Smooth muscle cell (in vitro differentiated cells): ENCODE measurements at regions not wholly inside any gene's neighbourhood (a gene's known extent, or its start where the extent isn't known, plus 50 kb on each side); places are given as distances from the start of the nearest gene placed in this dataset.

Source experiments
- DNase-seq: peaks from one replicate; lab custom pipeline; 2025; ENCODE audit not compliant: unreplicated experiment; lab: John Stamatoyannopoulos, UW
- H2AFZ ChIP-seq: fragments of 200-600 bp; sonication (generic); 2 replicates; pipeline ENCODE4 v1.6.0; 2016; ENCODE audit warnings: antibody characterized with exemption, low read depth, mild to moderate bottlenecking
- H3F3A ChIP-seq: fragments of 200-600 bp; sonication (generic); 2 replicates; pipeline ENCODE4 v1.6.0; 2017; ENCODE audit warnings: antibody characterized with exemption, low read depth
- H3K27ac ChIP-seq: fragments of 200-600 bp; sonication (generic); 2 replicates; pipeline ENCODE4 v1.5.1; 2016; ENCODE audit warnings: low read depth, mild to moderate bottlenecking
- H3K27me3 ChIP-seq: fragments of 200-600 bp; sonication (generic); 2 replicates; pipeline ENCODE4 v1.6.1; 2016; ENCODE audit warnings: low read depth, mild to moderate bottlenecking
- H3K36me3 ChIP-seq: fragments of 200-600 bp; sonication (generic); 2 replicates; pipeline ENCODE4 v1.5.1; 2016; ENCODE audit warnings: low read depth
- H3K4me1 ChIP-seq: fragments of 200-600 bp; sonication (generic); 2 replicates; pipeline ENCODE4 v1.5.1; 2016; ENCODE audit warnings: low read depth
- H3K4me2 ChIP-seq: fragments of 200-600 bp; sonication (generic); 2 replicates; pipeline ENCODE4 v1.6.0; 2016; ENCODE audit warnings: mild to moderate bottlenecking
- H3K4me3 ChIP-seq: fragments of 200-600 bp; sonication (generic); 2 replicates; pipeline ENCODE4 v1.5.1; 2016; ENCODE audit warnings: mild to moderate bottlenecking
- H3K79me2 ChIP-seq: fragments of 200-600 bp; sonication (generic); 2 replicates; pipeline ENCODE4 v1.6.0; 2016; ENCODE audit warnings: low read depth, mild to moderate bottlenecking
- H3K9ac ChIP-seq: fragments of 200-600 bp; sonication (generic); 2 replicates; pipeline ENCODE4 v1.6.0; 2016; ENCODE audit warnings: low read depth
- H3K9me3 ChIP-seq: fragments of 200-600 bp; sonication (generic); replicated peaks from 2 replicates; pipeline ENCODE4 v1.5.1; 2016; ENCODE audit warnings: low read depth
- H4K20me1 ChIP-seq: fragments of 200-600 bp; sonication (generic); 2 replicates; pipeline ENCODE4 v1.6.0; 2016; ENCODE audit warnings: low read depth
- WGBS: methylation state at CpG from one replicate; pipeline ENCODE4 v1.1.7; 2016; ENCODE audit warnings: low lambda C conversion rate; 5-methylcytosine and 5-hydroxymethylcytosine counted together
- TF ChIP-seq, protein P1 (sequence below): fragments of 200-600 bp; sonication (generic); IDR thresholded peaks from 2 replicates; pipeline ENCODE4 v1.5.1; 2017; ENCODE audit warnings: borderline replicate concordance, mild to moderate bottlenecking, antibody characterized with exemption; ENCODE audit not compliant: insufficient read depth, poor library complexity, severe bottlenecking

DNA sequence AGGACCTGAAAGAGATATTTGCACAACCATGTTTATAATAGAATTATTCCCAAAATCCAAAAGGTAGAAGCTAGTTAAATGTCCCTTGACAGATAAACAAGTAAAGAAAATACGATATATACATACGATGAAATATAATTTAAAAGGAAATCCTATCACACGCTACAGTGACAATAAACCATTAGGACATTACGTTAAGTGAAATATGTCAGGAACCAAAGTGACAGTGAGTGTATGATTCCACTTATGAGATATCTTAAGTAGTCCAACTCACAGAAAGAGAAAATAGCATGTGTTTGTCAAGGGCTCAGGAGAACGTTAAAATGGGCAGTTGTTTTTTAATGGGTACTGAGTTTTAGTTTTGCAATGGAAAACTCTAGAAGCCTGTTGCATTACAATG is 212.7 kb upstream of the PMFBP1 start:
- Histone ChIP-seq H3K4me1 (peaks cover 9% of the 10 kb centered on the region), H3K9ac (no peak overlapping the region), H3K9me3 (peaks cover 4% of the 10 kb centered on the region), H3K36me3 (peaks cover 7% of the 10 kb centered on the region), H3K27me3 (no peaks in the 10 kb centered on the region), H3F3A (no peaks in the 10 kb centered on the region), H3K4me2 (no peak overlapping the region), H2AFZ (no peak overlapping the region), H3K4me3 (no peak overlapping the region), H3K27ac (no peak overlapping the region), H3K79me2 (no peaks in the 10 kb centered on the region), H4K20me1 (no peaks in the 10 kb centered on the region)
- WGBS: 95% methylated on average over 5 of the region's 5 CpGs
- TF ChIP-seq, protein P1, sequence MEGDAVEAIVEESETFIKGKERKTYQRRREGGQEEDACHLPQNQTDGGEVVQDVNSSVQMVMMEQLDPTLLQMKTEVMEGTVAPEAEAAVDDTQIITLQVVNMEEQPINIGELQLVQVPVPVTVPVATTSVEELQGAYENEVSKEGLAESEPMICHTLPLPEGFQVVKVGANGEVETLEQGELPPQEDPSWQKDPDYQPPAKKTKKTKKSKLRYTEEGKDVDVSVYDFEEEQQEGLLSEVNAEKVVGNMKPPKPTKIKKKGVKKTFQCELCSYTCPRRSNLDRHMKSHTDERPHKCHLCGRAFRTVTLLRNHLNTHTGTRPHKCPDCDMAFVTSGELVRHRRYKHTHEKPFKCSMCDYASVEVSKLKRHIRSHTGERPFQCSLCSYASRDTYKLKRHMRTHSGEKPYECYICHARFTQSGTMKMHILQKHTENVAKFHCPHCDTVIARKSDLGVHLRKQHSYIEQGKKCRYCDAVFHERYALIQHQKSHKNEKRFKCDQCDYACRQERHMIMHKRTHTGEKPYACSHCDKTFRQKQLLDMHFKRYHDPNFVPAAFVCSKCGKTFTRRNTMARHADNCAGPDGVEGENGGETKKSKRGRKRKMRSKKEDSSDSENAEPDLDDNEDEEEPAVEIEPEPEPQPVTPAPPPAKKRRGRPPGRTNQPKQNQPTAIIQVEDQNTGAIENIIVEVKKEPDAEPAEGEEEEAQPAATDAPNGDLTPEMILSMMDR: no peak
- no peak for DNase-seq

DNA sequence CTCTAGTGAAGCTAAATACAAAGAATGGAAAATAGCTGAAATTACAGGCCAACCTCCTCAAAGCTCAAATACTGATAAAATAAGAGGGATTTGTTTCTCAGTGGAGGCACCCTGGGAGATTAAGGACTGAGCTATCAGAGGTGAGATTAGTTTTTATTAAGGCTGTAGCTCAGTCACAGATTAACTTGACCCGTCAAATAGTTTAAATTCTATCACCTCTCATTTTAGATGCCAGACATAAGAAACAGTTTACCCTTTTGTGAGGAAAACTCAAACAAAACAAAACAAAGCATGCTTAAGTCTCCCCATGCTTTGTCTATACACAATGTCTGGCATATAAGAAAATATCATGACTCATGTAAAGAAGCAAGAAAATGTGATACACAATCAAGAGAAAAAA is 208.3 kb upstream of the PMFBP1 start:
- Histone ChIP-seq H3K9ac (no peak overlapping the region), H3K4me2 (no peak overlapping the region), H3K9me3 (no peaks in the 10 kb centered on the region), H3K27ac (no peak overlapping the region), H3K4me1 (peaks cover 12% of the 10 kb centered on the region), H3K36me3 (no peaks in the 10 kb centered on the region), H3F3A (no peaks in the 10 kb centered on the region), H4K20me1 (no peaks in the 10 kb centered on the region), H3K79me2 (no peaks in the 10 kb centered on the region), H3K4me3 (no peak overlapping the region), H3K27me3 (no peaks in the 10 kb centered on the region), H2AFZ (no peak overlapping the region)
- WGBS: 13% methylated on average over 1 of the region's 1 CpG
- DNase-seq: no peak
- TF ChIP-seq, protein P1: no peak

DNA sequence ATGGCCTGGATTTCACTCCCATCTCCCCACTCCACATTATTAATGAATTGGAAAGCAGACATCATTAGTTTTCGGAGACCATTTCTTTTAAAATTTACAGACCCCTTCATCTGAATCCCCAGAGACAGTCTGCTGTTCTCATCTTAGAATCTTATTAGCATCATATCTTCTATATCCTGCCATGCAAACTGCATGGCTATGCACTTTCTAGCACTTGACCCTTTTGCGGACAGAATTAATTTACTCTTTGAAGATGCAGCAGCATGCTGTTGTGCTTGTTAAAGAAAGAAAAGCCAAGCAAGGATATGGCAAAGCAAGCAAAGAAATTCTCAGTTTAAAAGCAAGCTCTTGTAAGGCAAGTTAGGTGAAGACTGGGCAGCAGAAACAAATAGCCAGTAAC is 201.2 kb upstream of the PMFBP1 start:
- WGBS: 96% methylated on average over 2 of the region's 2 CpGs
- H3K9ac ChIP-seq: no peak overlapping the region
- no peaks in the 10 kb centered on the region for H4K20me1 ChIP-seq
- H2AFZ ChIP-seq: no peak overlapping the region
- no peak overlapping the region for H3K4me3 ChIP-seq
- H3K79me2 ChIP-seq: no peaks in the 10 kb centered on the region
- H3K27me3 ChIP-seq: no peaks in the 10 kb centered on the region
- H3K9me3 ChIP-seq: no peaks in the 10 kb centered on the region
- TF ChIP-seq, protein P1: no peak
- DNase-seq: no peak
- peaks cover 23% of the 10 kb centered on the region for H3K4me1 ChIP-seq
- H3F3A ChIP-seq: no peaks in the 10 kb centered on the region
- H3K36me3 ChIP-seq: no peaks in the 10 kb centered on the region
- no peak overlapping the region for H3K4me2 ChIP-seq
- H3K27ac ChIP-seq: no peak overlapping the region

DNA sequence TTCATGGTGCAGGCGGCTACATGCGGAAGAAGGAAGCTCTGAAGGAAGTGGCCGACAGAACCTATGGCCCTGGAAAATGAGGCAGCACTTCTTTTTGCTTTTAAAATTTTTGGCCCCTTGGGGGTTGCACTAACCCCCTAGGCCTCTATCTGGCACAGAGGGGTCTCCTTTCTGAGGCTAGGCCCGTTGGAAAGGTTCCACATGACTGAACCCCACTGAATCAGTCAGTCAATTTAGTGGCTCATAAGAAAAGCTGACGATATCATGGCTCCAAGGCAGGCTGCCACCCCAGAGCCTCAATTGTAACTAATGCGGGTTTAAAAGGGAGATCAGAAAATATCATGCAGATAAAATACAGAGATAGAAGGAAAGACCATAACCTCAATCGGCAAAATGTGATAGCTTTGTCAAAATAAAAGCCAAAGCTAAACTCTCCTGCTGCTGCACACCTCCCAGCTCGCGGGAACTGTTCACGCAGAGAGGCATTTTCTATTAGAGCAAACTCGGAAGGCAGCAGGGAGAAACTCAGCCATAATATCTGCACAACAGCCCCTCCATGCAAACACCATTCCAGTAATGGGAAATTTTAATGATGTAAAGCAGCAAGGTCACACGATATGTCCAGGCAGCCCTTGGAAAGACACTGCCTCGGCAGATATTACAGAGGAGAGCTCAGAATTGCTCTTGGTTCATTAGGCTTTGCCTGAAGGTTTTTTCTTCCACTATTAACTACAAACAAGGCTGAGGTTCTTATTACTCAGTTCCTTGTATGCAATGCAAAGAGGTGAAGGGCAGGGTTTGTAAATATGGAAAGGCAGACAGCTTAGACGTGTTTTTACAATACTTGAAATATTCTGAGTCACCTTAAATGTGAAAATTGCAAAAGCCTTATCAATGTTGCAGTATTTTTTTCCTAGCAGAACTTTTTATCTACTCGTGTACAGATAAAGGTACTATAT is 200.4 kb upstream of the PMFBP1 start:
- H3K4me1 ChIP-seq: peaks cover 23% of the 10 kb centered on the region
- H3F3A ChIP-seq: no peaks in the 10 kb centered on the region
- no peaks in the 10 kb centered on the region for H4K20me1 ChIP-seq
- TF ChIP-seq, protein P1: no peak
- H3K79me2 ChIP-seq: no peaks in the 10 kb centered on the region
- no peaks in the 10 kb centered on the region for H3K27me3 ChIP-seq
- no peaks in the 10 kb centered on the region for H3K36me3 ChIP-seq
- no peak overlapping the region for H3K9ac ChIP-seq
- H3K27ac ChIP-seq: peak overlapping the region; percentile 64
- H3K9me3 ChIP-seq: no peaks in the 10 kb centered on the region
- no peak for DNase-seq
- H2AFZ ChIP-seq: peak overlapping the region; percentile 87
- WGBS: 51% methylated on average over 15 of the region's 15 CpGs
- no peak overlapping the region for H3K4me3 ChIP-seq
- H3K4me2 ChIP-seq: peak overlapping the region; percentile 72
